ENCODE measurements at regions not wholly inside any gene's neighbourhood (a gene's known extent, or its start where the extent isn't known, plus 50 kb on each side); places are given as distances from the start of the nearest gene placed in this dataset.

- no peak for DNase-seq
Measured at GRCh38 chr20:60482221-60483008, 524.2 kb downstream of the CDH26 start.

DNA sequence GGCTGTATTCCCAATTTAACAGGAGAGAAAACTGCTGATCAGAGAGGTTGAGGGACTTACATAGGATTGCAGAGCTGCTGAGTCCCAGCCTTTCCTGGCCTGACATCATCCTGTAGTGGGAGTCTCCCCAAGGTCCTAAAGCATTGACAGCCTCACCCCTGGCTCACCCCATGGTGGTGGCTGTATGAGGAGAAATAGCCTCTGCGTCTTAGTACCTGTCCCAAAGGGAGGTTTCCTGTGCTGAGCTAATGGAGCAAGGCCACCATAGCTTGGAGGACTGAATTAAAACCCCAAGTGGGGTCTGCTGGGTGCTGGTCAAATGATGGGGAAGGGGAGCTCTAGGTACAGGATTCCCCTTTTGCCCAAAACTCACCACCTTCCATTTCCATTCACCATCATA lies 525.1 kb downstream of the CDH26 start:
- no peak for DNase-seq

GRCh38 chr20:60484316-60484715 lies 526.1 kb downstream of the CDH26 start:
- no peak for DNase-seq

GRCh38 chr20:60485012-60485760 lies 527.0 kb downstream of the CDH26 start:
- DNase-seq, result no peak

DNA sequence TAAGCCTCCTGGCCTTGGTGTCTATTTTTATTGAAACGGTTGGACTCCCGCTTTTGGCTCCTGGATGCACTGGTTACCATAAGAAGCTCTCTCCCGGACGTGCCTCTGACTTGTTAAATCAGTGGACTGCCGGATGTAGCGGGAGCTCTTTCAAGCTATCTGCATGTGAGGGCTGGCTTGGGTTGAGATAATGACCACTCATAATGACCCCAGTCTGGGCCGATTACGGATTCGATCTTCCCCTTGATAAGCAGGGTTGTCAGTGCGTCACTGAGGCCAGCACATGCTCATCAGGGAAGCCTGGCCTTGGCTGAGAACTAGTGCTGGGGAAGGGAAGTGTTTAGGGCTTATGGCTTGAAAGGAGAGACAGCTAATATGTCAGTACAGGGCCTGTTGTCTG lies 528.1 kb downstream of the CDH26 start:
- no peak for DNase-seq

- no peak for DNase-seq
Measured at GRCh38 chr20:60486937-60487336, 528.7 kb downstream of the CDH26 start.

- no peak for DNase-seq
Measured at GRCh38 chr20:60490217-60491050, 532.2 kb downstream of the CDH26 start.

DNA sequence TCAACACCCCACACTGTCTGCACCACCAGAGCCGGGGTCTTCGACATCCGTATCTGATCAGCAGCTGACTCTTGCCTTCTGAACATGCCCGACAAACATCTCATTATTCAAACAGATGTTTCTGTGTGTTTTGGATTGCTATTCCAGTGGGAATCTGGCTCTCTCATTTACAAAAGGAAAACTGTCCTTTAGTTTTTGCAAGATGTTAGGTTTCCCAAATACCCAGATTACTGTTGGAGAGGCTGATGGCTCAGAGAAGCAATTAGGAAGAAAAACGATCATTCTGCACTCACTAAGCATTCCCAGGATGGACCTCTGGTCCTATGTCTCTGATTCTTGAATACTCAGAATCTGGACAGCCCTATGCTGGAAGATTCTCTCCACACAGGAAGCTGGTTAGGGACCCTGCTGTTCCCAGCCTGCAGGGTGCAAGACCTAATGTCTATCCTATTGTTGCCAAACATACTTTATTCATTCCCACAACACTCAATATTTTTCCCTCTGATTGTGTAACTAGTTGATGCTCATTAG lies 532.9 kb downstream of the CDH26 start:
- no peak for DNase-seq

- DNase-seq, result no peak
Measured at GRCh38 chr20:60494476-60494875, 536.3 kb downstream of the CDH26 start.

DNA sequence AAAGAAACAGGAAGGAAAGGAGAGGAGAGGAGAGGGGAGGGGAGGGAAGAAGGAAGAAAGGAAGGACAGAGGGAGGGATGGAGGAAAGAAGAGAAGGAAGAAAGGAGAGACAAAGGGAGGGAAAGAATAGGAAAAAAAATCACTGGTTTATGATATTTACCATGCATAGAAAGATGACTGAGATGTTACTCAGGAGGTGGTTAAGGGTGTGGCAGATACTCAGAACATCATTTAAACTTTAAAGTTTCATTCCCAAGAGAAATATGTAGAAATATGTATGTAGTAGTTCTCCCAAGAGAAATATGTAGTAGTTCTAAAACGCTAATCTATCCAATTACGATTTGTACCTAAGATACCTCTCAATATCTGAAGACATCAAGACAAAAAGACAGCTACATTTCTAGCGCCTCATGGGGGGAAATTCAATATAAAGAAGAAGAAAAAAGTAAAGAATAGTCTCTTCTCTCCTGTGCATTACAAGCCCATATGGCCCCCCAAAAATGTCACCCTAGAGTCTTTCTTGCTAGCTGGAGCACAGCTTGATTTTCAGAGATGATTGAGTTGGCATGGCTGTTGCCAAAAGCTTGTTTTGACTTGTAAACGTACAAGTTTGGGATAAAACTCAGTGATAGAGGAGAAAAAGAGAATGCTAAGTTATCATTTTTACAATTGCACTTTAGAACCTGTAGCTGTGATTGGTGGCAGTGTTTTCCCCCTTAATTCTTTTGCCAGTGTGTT lies 539.2 kb downstream of the CDH26 start:
- DNase-seq, result no peak

- no peak for DNase-seq
Measured at GRCh38 chr20:60500038-60500701, 541.9 kb downstream of the CDH26 start.

DNA sequence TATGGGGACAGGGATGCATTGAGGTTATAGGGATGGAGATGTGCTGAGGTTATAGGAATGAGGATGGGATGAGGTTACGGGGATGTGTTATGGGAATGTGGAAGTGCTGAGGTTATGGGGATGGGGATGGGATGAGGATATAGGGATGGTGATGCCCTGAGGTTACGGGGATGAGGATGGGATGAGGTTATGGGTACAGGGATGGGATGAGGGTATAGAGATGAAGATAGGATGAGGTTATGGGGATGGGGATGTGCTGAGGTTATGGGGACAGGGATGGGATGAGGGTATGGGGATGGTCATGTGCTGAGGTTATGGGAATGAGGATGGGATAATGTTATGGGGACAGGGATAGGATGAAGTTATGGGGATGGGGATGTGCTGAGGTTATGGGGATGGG lies 542.8 kb downstream of the CDH26 start:
- no peak for DNase-seq

- no peak for DNase-seq
Measured at GRCh38 chr20:60502881-60503280, 544.7 kb downstream of the CDH26 start.

DNA sequence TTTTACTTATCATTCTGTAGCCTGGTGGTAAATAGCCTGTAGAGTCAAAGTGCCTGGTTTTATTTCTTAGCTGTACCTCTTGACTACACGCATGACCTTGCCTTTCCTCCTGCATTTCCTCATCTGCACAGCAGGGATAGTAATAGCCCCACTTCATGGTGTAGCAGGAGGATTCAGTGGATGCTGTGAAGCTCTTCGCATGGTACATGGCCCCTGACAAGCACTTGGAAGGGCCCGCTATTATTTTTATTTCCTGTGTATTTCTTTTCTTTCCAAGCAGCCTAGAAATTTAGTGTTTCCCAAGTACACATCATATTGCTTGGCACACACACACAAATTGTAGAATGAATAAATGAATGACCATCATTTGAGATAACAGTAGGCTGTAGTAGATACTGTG lies 547.2 kb downstream of the CDH26 start:
- no peak for DNase-seq

- no peak for DNase-seq
Measured at GRCh38 chr20:60506061-60506460, 547.8 kb downstream of the CDH26 start.

- DNase-seq, result no peak
Measured at GRCh38 chr20:60507087-60507694, 549.0 kb downstream of the CDH26 start.

- no peak for DNase-seq
Measured at GRCh38 chr20:60509407-60509806, 551.2 kb downstream of the CDH26 start.

GRCh38 chr20:60510356-60510755 lies 552.1 kb downstream of the CDH26 start:
- DNase-seq, result no peak

DNA sequence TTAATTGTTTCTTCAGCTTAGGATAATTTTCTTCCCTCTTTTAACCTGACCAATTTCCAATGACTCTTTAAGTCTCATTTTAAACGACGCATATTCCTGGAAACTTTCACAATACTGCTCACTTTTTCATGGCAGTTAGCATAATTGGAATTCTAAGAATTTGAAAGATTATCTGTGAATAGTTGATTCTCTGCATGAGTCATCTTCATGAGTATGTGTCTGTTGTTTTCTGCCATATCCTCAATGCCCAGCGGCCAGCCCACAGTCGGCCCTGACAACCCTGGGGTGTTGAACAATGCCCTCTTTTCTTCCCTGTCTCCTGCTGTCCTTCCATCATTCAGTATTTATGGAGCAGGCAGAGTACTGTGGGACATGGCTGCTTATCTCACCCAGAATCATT lies 554.2 kb downstream of the CDH26 start:
- no peak for DNase-seq

GRCh38 chr20:60513141-60513540 lies 554.9 kb downstream of the CDH26 start:
- DNase-seq, result no peak

DNA sequence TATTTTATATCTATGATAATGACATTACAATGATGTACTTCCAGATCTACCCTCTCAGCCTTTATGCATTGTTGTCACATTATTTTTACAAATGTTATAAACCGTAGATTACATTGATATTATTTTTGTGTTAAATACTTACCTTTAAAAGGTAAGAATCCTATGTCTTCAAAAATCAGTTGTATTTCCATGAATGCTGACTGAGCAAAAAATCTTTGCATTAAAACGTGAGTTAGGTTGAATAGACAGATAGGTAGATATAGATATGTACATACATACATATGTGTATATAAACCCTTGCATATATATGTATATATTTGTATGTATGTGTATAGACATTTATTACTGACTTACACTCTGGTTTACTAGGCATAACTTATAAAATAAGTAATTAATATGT lies 558.2 kb downstream of the CDH26 start:
- no peak for DNase-seq

DNA sequence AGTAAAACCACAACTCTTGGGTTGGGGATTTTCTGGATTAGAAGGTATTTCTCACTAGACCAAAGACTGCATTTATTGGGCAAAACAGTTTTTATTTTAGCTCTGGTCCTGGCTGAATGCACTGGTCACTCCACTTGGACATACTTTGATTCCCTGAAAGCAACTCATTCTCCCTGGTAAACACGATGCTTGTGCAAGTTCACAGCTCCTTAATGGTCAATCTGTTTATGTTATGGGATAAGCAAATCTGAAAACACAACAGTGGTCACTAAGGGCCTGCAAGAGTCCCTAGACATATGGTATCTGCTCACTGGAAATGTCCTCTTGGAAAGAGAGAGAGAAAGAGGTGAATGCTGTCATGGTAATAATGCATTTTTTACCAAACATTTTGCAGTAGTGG lies 559.8 kb downstream of the CDH26 start:
- no peak for DNase-seq
